Cardiac fibroblast (primary cell): ENCODE measurements at regions not wholly inside any gene's neighbourhood (a gene's known extent, or its start where the extent isn't known, plus 50 kb on each side); places are given as distances from the start of the nearest gene placed in this dataset.

Source experiments
- DNase-seq, 2 donors: peaks; one replicate each; pipeline versions ENCODE4 v3.0.0 to v3.0.0-alpha.2; 2010; ENCODE audit warnings: low read depth in 2 of 2
- H3K4me3 ChIP-seq, 2 donors: replicated peaks in 1 of 2; 1 replicate in 1 of 2; 2 replicates in 1 of 2; pipeline ENCODE4 v1.5.1; 2011; ENCODE audit warnings: low read depth in 2 of 2, low read length in 2 of 2, mild to moderate bottlenecking in 2 of 2, moderate library complexity in 1 of 2
- TF ChIP-seq, protein P1 (sequence below): IDR thresholded peaks from one replicate; pipeline ENCODE4 v1.5.1; 2011; ENCODE audit warnings: low read depth, mild to moderate bottlenecking, low read length, inconsistent platforms

DNA sequence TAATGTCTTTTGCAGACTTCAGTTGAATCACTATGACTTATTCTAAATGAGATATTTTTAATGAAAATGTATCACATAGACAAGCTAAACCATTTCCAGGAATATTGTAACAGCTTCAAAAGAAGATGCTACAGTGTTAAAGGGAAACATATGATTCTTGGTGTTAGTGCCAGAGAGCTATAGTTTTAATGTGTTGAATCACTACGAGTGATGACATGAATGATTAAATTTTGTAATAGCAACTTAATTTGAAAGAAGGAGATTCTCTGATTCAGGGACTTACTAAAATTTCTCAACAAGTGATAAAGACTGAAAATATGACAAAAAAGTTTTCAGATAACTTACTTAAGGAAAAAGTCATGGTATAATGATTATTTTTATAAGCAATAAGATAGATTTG lies 267.3 kb upstream of the SLITRK3 start:
- TF ChIP-seq, protein P1, sequence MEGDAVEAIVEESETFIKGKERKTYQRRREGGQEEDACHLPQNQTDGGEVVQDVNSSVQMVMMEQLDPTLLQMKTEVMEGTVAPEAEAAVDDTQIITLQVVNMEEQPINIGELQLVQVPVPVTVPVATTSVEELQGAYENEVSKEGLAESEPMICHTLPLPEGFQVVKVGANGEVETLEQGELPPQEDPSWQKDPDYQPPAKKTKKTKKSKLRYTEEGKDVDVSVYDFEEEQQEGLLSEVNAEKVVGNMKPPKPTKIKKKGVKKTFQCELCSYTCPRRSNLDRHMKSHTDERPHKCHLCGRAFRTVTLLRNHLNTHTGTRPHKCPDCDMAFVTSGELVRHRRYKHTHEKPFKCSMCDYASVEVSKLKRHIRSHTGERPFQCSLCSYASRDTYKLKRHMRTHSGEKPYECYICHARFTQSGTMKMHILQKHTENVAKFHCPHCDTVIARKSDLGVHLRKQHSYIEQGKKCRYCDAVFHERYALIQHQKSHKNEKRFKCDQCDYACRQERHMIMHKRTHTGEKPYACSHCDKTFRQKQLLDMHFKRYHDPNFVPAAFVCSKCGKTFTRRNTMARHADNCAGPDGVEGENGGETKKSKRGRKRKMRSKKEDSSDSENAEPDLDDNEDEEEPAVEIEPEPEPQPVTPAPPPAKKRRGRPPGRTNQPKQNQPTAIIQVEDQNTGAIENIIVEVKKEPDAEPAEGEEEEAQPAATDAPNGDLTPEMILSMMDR: no peak

DNA sequence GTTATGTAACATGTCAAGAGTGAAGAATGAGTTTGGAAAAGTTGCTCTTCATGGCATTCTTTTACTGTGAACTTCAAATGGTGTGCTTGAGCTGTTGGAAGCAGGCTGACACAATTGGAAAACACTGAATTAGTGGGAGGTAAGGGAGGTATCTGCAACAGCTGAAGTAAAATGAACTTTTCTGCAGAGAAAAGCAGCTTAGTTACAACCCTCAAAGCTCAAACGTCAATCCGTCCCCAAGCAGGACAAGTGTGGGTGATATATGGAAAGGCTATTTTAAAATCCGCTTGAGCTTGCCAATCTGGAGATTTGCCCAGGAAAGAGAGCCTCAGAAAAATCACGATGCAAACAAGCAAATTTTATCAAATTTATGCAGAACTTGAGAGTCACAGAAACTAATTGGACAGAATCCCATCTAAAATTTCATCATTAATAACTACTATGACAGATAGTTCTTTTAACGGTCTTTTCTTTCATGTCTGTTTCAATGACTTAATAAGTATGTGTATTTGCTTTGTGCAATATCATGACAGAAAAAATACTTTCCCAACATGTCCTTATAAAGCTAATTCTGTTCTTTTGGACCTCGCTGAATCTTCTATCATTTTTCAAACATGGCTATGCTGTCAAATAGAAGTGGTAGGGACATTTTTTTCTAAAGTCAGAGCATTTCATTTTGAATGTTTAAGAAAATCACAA lies 266.6 kb upstream of the SLITRK3 start:
- no peak overlapping the region for H3K4me3 ChIP-seq
- TF ChIP-seq, protein P1: no peak
- DNase-seq: peak in 1 of 2 donors; percentile 37

More for the DNA sequence above, 267.3 kb upstream of the SLITRK3 start:
- DNase-seq: peak in 1 of 2 donors; percentile 7
- no peak overlapping the region for H3K4me3 ChIP-seq

DNA sequence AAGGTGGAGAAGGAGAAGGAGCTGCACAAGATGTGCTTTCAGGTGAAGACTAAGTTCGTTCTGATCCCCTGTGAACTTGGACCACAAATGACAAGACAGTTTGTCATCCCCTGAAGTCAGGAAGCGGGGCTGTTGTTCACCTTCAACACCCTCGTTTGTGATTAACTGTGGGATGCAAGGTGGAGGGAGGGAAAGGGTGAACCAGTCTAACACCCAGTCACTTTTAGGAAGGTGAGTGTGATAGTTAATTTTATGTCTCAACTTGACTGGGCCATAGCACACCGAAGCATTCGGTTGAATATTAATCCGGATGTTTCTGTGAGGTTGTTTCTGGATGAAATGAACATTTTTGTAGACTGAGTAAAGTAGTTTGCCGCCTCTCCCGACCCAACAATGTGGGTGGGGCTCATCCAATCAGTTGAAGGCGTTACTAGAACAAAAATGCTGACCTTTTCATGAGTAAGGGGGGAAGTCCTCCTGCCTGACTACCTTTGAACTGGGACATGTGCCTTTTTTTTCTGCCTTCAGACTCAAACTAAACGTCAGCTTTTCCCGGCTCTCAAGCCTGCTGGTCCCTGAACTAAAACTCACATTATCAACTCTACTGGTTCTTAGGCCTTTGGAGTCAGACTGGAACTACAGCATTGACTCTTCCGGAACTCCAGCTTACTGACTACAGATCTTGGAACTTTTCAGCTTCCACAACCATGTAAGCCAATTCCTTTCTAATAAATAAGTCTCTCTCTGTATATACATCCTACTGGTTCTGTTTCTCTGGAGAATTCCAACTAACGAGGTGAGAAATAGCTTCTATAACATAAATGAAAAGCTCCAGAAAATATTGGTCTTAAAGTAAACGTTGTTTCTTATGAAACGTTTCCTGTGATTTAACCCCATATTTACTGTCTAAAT lies 264.0 kb upstream of the SLITRK3 start:
- no peak for DNase-seq

DNA sequence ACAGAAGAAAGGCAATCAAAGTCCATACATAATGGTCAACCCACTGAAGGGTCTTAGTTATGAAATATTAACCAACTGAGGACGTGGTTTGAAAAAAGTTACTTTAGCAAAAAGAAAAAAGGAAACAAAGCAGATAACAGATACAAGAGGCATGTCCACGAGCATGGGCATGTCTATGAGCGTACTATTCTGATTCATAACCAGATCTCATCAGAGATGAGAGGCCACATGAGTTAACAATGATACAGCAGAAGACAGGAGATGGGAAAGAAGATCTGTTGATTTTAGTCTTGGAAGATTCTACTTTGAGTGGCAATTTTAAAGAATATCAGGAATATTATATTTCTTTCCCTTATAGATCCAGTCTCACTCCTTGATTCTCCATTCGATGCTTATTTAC lies 262.9 kb upstream of the SLITRK3 start:
- no peak for DNase-seq
- TF ChIP-seq, protein P1: no peak
- H3K4me3 ChIP-seq: no peak overlapping the region

More for the DNA sequence above, 264.0 kb upstream of the SLITRK3 start:
- TF ChIP-seq, protein P1: no peak
- H3K4me3 ChIP-seq: no peak overlapping the region

DNA sequence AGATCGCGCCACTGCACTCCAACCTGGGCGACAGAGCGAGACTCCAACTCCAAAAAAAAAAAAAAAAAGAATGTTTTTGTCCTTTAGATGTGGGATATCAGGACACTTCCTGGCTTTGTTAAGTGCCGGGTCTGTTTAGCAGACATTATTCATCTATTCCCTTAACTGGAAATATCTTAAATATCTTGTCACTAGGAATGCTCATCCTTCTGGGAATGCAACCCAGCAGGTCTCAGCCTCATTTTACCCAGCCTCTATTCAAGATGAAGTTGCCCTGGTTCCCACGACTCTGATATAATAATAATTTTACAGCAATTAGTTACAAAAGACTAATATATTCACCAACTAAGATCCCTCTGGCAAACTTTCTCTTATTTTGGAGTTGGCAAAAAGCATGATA lies 260.9 kb upstream of the SLITRK3 start:
- TF ChIP-seq, protein P1: no peak
- DNase-seq: no peak
- no peak overlapping the region for H3K4me3 ChIP-seq

DNA sequence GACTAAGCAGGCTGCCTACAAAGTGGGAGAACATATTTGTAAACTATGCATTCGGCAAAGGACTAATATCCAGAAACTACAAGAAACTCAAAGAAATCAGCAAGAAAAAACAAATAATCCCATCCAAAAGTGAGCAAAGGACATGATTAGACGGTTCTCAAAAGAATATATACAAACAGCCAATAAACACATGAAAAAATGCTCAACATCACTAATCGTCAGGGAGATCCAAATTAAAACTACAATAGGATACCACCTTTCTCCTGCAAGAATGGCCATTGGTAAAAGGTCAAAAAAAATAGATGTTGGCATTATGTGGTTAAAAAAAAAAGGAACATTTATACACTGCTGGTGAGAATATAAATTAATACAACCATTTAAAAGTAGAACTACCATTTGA lies 259.6 kb upstream of the SLITRK3 start:
- no peak for DNase-seq
- TF ChIP-seq, protein P1: no peak
- no peak overlapping the region for H3K4me3 ChIP-seq
